Left ventricle myocardium inferior (tissue), 1 donor: ENCODE measurements at regions not wholly inside any gene's neighbourhood (a gene's known extent, or its start where the extent isn't known, plus 50 kb on each side); places are given as distances from the start of the nearest gene placed in this dataset.

Experiments used
- DNase-seq: peaks from one replicate; pipeline ENCODE4 v3.0.0-alpha.2; 2020
- H3K27ac ChIP-seq: fragments of 200-600 bp; replicated peaks from 2 replicates; pipeline ENCODE4 v1.8.0; 2021
- H3K27me3 ChIP-seq: fragments of 200-600 bp; 2 replicates; pipeline ENCODE4 v1.8.0; 2021; ENCODE audit warnings: low read depth
- H3K36me3 ChIP-seq: fragments of 200-600 bp; 2 replicates; pipeline ENCODE4 v1.8.0; 2021
- H3K4me1 ChIP-seq: fragments of 200-600 bp; 2 replicates; pipeline ENCODE4 v1.8.0; 2021
- H3K4me3 ChIP-seq: fragments of 200-600 bp; 2 replicates; pipeline ENCODE4 v1.8.0; 2021; ENCODE audit warnings: mild to moderate bottlenecking, moderate library complexity
- H3K9me3 ChIP-seq: fragments of 200-600 bp; replicated peaks from 2 replicates; pipeline ENCODE4 v1.8.0; 2021
- CTCF ChIP-seq: fragments of 200-600 bp; IDR thresholded peaks from 2 replicates; pipeline ENCODE4 v1.8.0; 2021; ENCODE audit warnings: antibody characterized with exemption, mild to moderate bottlenecking, borderline replicate concordance
- intact Hi-C: fragments of 100-400 bp; cut with micrococcal nuclease; formaldehyde crosslinking; loops from one replicate; pipeline ENCODE4 v1.11.0; 2022
- donor health status: DM: no; HTN: yes; CAD: no; lungs with severe emphysema.

GRCh38 chr15:98443526-98443925, 204.8 kb upstream of the IGF1R start:
- peaks cover 45% of the 10 kb centered on the region for H3K27me3 ChIP-seq
- no peaks in the 10 kb centered on the region for H3K4me1 ChIP-seq
- H3K27ac ChIP-seq = no peak overlapping the region
- H3K4me3 ChIP-seq = no peak overlapping the region
- H3K36me3 ChIP-seq = no peaks in the 10 kb centered on the region
- TF ChIP-seq CTCF = no peak
- no peak for DNase-seq
- intact Hi-C loops = loop anchor here (10.0 kb wide), 1 partner anchor 631 kb away; no protein-coding TSS in a partner anchor
- peaks cover 3% of the 10 kb centered on the region for H3K9me3 ChIP-seq

GRCh38 chr15:98444138-98444537, 204.2 kb upstream of the IGF1R start:
- no peak for DNase-seq
- H3K27me3 ChIP-seq = peaks cover 51% of the 10 kb centered on the region
- no peak for TF ChIP-seq CTCF
- intact Hi-C loops = loop anchor here (10.0 kb wide), 1 partner anchor 631 kb away; no protein-coding TSS in a partner anchor
- peaks cover 5% of the 10 kb centered on the region for H3K9me3 ChIP-seq
- H3K4me3 ChIP-seq = no peak overlapping the region
- H3K27ac ChIP-seq = no peak overlapping the region
- no peaks in the 10 kb centered on the region for H3K4me1 ChIP-seq
- no peaks in the 10 kb centered on the region for H3K36me3 ChIP-seq

GRCh38 chr15:98445315-98445714, 203.0 kb upstream of the IGF1R start:
- intact Hi-C loops = loop anchor here (10.0 kb wide), 1 partner anchor 629 kb away; no protein-coding TSS in a partner anchor
- peaks cover 5% of the 10 kb centered on the region for H3K9me3 ChIP-seq
- peaks cover 58% of the 10 kb centered on the region for H3K27me3 ChIP-seq
- H3K36me3 ChIP-seq = no peaks in the 10 kb centered on the region
- no peak for TF ChIP-seq CTCF
- H3K4me1 ChIP-seq = no peaks in the 10 kb centered on the region
- no peak for DNase-seq
- H3K4me3 ChIP-seq = no peak overlapping the region
- H3K27ac ChIP-seq = no peak overlapping the region

GRCh38 chr15:98446083-98446482, 202.3 kb upstream of the IGF1R start:
- Histone ChIP-seq H3K27ac (no peak overlapping the region), H3K9me3 (peaks cover 5% of the 10 kb centered on the region), H3K4me3 (no peak overlapping the region), H3K4me1 (no peaks in the 10 kb centered on the region), H3K27me3 (peaks cover 61% of the 10 kb centered on the region), H3K36me3 (no peaks in the 10 kb centered on the region)
- no peak for DNase-seq
- no peak for TF ChIP-seq CTCF
- intact Hi-C loops = loop anchor here (10.0 kb wide), 1 partner anchor 629 kb away; no protein-coding TSS in a partner anchor

GRCh38 chr15:98447069-98447468, 201.3 kb upstream of the IGF1R start:
- H3K27me3 ChIP-seq = peaks cover 57% of the 10 kb centered on the region
- no peak overlapping the region for H3K4me3 ChIP-seq
- intact Hi-C loops = loop anchor here (10.0 kb wide), 1 partner anchor 628 kb away; no protein-coding TSS in a partner anchor

More at GRCh38 chr15:98447069-98447468, 201.3 kb upstream of the IGF1R start:
- peaks cover 5% of the 10 kb centered on the region for H3K9me3 ChIP-seq
- no peak for DNase-seq
- no peak overlapping the region for H3K27ac ChIP-seq
- H3K4me1 ChIP-seq = no peaks in the 10 kb centered on the region
- no peaks in the 10 kb centered on the region for H3K36me3 ChIP-seq
- TF ChIP-seq CTCF = no peak
